ENCODE measurements at regions not wholly inside any gene's neighbourhood (a gene's known extent, or its start where the extent isn't known, plus 50 kb on each side); places are given as distances from the start of the nearest gene placed in this dataset.
"Not testable (repeated sequence)": the region's sequence is repeated elsewhere in the genome, so short reads cannot be mapped to it uniquely, and the experiment has no call there.

DNA sequence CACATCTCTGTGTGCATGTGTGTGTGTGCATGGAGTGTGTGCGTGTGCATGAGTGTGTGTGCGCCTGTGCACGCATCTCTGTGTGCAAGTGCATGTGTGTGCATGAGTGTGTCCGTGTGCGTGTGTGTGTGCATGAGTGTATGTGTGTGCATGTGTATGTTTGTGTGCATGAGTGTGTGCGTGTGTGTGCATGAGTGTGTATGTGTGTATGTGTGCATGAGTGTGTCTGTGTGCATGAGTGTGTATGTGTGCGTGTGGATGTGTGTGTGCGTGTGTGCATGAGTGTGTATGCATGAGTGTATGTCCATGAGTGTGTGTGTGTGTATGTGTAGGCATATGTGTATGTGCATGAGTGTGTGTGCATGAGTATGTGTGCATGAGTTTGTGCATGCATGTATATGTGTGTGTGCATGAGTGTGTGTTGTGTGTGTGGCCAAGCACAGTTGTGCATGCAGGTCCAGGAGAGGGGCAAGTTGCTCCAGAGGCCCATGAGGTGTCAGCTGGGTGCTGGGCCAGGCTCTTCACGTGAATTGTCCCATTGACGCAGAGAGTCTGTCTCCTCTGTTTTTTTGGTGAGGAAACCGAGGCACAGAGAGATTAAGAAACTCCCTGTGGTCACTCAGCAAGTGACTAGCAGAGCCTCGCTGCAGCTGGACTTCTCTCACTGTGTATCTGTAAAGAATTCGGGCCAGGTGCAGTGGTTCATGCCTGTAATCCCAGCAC, 75.5 kb downstream of the ASB1 start:
- DNase-seq, result no peak

- DNase-seq, result no peak
These were observed 76.4 kb downstream of the ASB1 start for GRCh38 chr2:238502956-238503791.

- DNase-seq, result no peak
These were observed 77.6 kb downstream of the ASB1 start for GRCh38 chr2:238504181-238504931.

DNA sequence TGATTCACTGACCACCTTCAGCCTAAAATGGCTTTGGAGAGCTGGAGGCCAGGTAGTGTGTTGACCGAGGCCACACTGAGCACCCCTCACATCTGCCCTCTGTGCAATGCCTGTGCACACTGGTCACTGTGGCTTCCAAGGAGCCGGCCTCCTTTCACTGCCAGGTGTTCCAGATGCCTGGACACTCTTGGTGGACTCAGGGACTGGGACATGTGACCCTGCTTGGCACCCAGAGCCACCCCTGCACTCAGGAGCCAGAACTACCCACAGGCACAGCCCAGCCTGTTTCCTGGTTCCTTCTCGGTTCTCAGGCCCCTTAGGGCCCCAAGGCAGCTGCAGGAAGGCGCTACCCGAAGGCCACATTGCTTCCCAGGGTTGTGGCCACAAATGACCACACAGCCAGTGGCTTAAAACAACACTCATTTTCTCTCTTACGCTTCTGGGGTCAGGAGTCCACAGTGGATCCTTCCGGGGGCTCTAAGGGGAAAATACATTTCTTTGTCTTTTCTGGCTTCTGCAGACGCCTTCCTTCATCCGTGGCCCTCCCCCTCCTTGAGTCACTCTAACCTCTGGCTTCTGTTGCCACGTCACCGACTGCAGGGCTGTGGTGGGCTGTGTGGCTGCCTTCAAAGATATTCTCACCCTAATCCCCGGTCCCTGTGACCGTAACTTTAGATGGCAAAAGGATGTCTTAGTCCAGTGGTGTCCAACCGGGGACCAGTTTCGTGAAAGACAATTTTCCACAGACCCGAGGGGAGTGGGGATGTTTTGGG, 78.6 kb downstream of the ASB1 start:
- no peak for DNase-seq

DNA sequence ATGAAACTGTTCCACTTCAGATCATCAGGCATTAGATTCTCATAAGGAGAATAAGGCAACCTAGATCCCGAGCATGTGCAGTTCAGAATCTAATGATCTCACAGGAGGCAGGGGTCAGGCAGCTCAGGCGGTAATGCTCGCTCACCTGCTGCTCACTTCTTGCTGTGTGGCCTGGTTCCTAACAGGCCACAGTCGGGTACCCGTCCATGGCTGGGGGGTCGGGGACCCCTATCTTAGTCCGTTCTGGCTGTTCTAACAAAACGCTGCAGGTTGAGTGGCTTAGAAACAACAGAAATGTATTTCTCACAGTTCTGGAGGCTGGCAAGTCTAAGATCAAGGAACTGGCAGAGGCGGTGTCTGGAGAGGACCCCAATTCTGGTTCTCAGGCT, 79.2 kb downstream of the ASB1 start:
- DNase-seq, result no peak

DNA sequence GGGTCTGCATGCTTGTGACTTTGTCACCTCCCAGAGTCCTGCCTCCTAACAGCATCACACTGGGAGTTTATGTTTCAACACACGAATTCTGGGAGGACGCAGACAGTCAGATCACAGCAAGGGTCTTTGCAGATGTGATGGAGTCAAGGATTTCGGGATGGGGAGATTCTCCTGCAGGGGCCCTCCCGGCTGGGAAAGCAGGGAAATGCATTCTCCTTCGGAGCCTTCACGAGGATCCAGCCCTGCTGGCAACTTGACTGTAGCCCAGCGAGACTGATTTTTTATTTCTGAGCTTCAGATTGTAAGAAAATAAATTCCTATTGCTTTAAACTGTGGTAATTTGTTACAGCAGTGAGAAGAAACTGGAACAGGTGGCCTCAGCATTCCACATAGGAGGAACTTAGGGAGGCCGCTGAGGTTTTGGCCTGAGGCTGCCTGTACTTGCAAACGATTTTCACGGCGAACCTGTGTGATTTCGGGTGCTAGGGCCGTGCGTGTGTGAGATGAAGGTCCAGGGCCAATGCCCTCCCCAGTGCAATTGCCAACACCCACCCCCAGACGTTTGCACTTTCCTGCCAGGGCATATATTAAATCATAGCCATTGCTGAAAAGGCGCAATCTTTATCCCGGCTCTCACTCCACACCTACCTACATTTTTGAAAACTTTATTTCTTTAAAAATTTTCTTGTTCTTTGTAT, 79.8 kb downstream of the ASB1 start:
- no peak for DNase-seq

DNA sequence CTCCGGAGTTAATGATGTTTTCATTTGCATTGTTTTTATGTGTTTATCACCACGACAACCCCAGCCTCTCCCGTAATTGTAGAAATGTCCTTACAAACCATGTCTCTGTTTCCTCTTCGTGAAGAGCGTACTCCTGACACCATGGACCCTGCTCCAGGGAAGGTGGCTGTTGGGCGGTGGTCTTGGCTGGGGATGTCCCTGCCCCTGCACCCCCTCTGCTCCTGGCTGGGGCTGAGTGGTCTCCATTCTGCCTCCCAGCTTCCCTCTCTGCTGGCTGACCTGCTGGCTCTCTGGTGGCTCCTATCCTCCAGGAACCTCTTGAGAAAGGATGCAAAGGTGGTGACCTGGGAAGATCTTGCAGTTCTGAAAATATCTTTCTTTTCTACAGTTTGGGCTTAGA, 81.1 kb downstream of the ASB1 start:
- DNase-seq, result no peak

- DNase-seq, result no peak
These were observed 82.6 kb downstream of the ASB1 start for GRCh38 chr2:238509151-238509835.

GRCh38 chr2:238509903-238510302, 83.2 kb downstream of the ASB1 start:
- no peak for DNase-seq

DNA sequence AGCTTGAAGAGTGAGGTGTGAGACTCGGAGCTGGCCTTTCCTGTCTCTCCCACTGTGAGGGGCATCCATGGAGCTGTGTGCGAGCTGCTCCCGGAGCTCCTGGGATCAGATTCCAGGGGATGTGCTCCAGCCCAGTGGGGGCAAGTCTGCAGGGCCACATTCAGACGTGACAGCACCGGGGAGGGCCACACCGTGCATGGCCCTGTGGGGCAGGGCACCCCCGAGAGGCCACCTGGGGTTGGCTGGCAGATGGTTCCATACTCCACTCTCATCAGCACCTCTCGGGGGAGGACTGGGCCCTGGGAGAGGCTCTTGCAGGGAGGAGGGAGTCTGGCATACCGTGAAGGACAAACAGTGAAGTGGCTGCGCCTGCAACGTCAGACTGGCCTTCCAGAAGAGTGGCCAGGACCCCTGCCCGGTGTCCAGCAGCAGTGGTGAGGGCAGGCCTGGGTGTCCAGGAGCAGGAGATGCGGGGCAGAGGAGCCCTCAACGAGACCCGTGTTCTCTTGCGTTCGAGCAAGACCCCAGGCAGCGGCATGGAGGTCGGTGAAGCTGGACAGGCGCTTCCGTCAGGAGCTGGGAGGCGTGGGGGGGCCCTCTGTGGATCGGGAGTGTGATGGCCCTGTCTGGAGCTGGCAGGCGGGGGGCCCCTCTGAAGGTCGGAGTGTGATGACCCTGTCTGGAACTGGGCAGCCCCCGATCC, 84.3 kb downstream of the ASB1 start:
- DNase-seq, result no peak

GRCh38 chr2:238511614-238511950, 84.9 kb downstream of the ASB1 start:
- DNase-seq, result no peak

- DNase-seq, result no peak
These were observed 85.6 kb downstream of the ASB1 start for GRCh38 chr2:238512247-238512867.

DNA sequence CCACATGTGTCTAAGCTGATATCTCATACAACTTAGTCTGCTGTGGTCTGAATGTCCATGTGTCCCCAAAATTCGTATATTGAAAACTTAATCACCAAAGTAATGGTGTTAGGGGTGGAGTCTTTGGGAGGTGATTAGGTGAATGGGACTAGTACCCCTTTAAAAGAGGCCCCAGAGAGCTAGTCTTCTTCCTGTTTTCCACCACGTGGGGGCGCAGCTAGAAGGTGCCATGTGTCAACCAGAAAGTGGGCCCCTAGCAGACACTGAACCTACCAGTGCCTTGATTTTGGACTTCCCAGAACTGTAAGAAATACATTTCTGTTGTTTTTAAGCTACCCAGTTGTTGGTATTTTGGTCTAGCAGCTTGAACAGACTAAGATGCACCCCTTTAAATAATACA, 86.6 kb downstream of the ASB1 start:
- DNase-seq, result peak; percentile 1

DNA sequence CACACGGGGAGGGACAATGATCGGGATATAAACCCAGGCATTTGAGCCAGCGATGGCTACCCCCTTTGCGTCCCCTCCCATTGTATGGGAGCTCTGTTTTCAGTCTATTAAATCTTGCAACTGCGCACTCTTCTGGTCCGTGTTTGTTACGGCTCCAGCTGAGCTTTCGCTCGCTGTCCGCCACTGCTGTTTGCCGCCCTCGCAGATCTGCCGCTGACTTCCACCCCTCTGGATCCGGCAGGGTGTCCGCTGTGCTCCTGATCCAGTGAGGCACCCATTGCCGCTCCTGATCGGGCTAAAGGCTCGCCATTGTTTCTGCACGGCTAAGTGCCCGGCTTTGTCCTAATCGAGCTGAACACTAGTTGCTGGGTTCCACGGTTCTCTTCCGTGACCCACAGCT, 87.3 kb downstream of the ASB1 start:
- DNase-seq, result not testable (repeated sequence)

DNA sequence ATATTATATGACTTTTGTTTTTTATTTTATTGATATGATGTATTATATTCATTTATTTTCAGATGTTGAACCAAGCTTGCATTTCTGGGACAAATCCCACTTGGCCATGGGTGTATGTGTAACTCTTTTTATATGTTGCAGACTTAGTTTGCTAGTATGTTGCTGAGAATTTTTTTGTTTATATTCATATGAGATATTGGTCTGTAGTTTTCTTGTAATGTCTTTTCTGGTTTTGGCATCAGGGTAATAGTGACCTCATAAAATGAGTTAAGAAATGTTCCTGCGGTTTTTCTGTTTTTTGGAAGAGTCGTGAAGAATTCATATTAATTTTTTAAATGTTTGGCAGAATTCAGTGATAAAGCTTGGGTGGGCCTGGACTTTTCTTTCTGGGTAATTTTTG, 88.7 kb downstream of the ASB1 start:
- no peak for DNase-seq

DNA sequence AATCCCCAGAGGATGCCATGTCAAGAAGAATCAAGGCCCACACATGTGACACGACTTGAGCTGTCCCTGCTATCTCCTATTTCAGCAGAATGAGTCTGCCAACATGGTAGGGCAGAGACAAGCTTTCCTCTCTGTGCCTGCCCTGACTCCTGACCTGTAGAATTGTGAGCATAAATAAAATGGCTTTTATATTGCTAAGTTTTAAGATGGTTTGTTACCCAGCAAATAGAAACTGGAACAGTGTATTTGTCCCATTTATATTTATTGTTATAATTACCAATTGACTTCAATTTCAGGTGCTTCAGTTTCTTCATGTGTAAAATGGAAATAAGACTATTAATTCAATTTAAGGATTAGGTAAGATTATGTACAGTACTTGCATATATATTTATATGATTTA, 90.5 kb downstream of the ASB1 start:
- DNase-seq, result no peak

DNA sequence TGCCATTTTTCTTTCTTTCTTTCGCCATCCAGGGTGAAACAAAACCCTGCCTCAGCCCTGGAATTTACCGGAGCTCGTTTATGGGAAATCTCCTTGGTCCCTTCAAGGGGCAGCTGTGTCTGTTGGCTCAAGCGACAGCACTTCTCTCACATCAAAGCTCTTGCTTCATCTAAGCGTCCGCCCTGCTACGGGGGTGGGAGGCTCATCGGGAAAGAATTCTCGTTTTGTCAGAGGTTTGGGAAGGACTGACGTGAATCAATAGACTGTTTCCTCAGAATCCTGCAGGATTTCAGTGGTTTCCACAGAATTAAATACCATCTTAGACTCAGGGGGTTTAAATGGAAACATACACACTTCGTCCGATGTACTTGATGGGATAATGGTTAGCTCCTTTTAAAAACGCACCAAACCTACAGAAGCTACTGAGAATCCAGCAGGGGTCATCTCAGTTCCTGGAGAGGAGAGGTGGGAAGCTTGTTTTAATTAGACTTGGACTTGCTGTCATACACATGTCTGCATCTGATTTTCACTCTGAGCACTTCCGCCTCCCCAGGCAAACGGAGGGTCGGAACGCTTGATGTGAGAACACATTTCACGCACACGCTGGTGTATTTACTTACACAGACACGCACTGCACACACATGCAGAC, 91.6 kb downstream of the ASB1 start:
- DNase-seq, result no peak

DNA sequence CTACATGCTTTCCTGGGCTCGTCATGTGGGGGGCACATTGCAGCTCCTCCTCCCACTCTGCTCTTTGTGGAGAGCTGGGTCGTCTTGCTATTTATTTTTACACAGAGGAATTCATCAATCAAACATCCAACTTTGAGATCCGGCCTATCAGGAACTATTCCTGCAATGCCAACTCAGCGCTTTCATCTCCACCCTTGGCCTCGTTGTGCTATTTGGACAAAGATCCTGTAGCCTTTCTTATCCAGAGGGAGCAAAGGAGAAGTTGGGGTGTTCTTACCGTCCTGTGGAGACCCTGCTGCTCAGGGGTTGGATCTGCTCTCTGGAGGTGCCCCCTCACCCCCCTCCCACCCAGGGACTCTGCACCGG, 92.1 kb downstream of the ASB1 start:
- DNase-seq, result no peak

DNA sequence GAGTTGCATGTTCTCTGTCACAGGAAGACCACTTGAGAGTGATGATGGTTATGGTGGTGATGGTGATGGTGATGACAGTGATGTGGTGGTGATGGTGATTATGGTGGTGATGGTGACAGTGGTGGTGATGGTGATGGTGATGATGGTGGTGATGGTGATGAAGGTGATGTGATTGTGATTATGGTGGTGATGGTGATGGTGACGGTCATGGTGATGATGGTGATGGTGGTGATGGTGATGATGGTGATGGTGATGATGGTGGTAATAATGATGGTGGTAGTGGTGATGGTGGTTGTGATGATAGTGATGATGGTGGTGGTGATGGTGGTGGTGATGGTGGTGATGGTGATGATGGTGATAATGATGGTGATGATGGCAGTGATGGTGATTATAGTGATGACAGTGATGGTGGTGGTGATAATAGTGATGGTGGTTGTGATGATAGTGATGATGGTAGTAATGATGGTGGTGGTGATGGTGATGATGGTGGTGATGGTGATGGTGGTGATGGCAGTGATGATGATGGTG, 93.7 kb downstream of the ASB1 start:
- DNase-seq, result no peak

- no peak for DNase-seq
These were observed 94.3 kb downstream of the ASB1 start for GRCh38 chr2:238521002-238521401.

Data from NCI-H2029 treated with DMSO at 0.1 percent for 48 hours (cell line).